ENCODE measurements at regions not wholly inside any gene's neighbourhood (a gene's known extent, or its start where the extent isn't known, plus 50 kb on each side); places are given as distances from the start of the nearest gene placed in this dataset.

DNA sequence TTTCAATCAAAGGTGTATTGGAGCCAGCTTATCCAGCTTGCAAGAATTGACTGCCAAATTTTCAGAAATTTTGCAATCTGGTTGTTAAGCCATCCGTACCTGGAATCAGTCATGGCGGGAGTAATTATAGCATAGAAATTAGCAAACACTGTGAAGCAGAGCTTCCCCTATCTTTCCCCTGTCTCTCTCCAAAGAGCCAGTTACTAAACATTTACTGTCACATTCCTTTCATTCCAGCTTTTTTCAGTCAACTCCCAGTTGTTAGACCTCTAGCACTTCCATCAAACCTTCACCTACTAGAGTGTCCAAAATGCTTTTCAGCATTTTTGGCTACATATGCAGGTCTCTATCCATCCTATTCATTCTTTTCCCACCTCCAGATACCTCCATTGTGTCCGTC is 137.4 kb downstream of the MC4R start:
- TF ChIP-seq YY1 (IDR thresholded peaks at IDR 0.05; ENCODE audit: low read depth) (no peak), JUND (IDR thresholded peaks at IDR 0.05) (no peak), MEF2A (IDR thresholded peaks at IDR 0.05; ENCODE audit: borderline replicate concordance, low read depth) (no peak), SMC3 (IDR thresholded peaks at IDR 0.05; ENCODE audit: low read depth, low read length) (no peak), ELF1 (IDR thresholded peaks at IDR 0.05) (no peak), RXRA (IDR thresholded peaks at IDR 0.05; ENCODE audit: borderline replicate concordance, low read depth) (no peak), EZH2phosphoT487 (IDR thresholded peaks at IDR 0.05; ENCODE audit: borderline replicate concordance, low read depth) (no peak), RCOR1 (IDR thresholded peaks at IDR 0.05; ENCODE audit: low read length) (no peak), GABPA (IDR thresholded peaks at IDR 0.05; ENCODE audit: low read depth) (no peak), RAD21 (IDR thresholded peaks at IDR 0.05; ENCODE audit: low read length) (no peak), FOXJ3 (CRISPR knock-in tag; IDR thresholded peaks at IDR 0.05) (no peak)
- TF ChIP-seq, protein P1, sequence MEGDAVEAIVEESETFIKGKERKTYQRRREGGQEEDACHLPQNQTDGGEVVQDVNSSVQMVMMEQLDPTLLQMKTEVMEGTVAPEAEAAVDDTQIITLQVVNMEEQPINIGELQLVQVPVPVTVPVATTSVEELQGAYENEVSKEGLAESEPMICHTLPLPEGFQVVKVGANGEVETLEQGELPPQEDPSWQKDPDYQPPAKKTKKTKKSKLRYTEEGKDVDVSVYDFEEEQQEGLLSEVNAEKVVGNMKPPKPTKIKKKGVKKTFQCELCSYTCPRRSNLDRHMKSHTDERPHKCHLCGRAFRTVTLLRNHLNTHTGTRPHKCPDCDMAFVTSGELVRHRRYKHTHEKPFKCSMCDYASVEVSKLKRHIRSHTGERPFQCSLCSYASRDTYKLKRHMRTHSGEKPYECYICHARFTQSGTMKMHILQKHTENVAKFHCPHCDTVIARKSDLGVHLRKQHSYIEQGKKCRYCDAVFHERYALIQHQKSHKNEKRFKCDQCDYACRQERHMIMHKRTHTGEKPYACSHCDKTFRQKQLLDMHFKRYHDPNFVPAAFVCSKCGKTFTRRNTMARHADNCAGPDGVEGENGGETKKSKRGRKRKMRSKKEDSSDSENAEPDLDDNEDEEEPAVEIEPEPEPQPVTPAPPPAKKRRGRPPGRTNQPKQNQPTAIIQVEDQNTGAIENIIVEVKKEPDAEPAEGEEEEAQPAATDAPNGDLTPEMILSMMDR (IDR thresholded peaks at IDR 0.05) = no peak
- TF ChIP-seq, protein P2, sequence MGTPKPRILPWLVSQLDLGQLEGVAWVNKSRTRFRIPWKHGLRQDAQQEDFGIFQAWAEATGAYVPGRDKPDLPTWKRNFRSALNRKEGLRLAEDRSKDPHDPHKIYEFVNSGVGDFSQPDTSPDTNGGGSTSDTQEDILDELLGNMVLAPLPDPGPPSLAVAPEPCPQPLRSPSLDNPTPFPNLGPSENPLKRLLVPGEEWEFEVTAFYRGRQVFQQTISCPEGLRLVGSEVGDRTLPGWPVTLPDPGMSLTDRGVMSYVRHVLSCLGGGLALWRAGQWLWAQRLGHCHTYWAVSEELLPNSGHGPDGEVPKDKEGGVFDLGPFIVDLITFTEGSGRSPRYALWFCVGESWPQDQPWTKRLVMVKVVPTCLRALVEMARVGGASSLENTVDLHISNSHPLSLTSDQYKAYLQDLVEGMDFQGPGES (IDR thresholded peaks at IDR 0.05; ENCODE audit: low read depth, low read length) = no peak
- TF ChIP-seq, protein P3, sequence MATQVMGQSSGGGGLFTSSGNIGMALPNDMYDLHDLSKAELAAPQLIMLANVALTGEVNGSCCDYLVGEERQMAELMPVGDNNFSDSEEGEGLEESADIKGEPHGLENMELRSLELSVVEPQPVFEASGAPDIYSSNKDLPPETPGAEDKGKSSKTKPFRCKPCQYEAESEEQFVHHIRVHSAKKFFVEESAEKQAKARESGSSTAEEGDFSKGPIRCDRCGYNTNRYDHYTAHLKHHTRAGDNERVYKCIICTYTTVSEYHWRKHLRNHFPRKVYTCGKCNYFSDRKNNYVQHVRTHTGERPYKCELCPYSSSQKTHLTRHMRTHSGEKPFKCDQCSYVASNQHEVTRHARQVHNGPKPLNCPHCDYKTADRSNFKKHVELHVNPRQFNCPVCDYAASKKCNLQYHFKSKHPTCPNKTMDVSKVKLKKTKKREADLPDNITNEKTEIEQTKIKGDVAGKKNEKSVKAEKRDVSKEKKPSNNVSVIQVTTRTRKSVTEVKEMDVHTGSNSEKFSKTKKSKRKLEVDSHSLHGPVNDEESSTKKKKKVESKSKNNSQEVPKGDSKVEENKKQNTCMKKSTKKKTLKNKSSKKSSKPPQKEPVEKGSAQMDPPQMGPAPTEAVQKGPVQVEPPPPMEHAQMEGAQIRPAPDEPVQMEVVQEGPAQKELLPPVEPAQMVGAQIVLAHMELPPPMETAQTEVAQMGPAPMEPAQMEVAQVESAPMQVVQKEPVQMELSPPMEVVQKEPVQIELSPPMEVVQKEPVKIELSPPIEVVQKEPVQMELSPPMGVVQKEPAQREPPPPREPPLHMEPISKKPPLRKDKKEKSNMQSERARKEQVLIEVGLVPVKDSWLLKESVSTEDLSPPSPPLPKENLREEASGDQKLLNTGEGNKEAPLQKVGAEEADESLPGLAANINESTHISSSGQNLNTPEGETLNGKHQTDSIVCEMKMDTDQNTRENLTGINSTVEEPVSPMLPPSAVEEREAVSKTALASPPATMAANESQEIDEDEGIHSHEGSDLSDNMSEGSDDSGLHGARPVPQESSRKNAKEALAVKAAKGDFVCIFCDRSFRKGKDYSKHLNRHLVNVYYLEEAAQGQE (IDR thresholded peaks at IDR 0.05; ENCODE audit: low read depth, low read length) = no peak
- TF ChIP-seq, protein P4, sequence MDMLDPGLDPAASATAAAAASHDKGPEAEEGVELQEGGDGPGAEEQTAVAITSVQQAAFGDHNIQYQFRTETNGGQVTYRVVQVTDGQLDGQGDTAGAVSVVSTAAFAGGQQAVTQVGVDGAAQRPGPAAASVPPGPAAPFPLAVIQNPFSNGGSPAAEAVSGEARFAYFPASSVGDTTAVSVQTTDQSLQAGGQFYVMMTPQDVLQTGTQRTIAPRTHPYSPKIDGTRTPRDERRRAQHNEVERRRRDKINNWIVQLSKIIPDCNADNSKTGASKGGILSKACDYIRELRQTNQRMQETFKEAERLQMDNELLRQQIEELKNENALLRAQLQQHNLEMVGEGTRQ (IDR thresholded peaks at IDR 0.05; ENCODE audit: borderline replicate concordance, low read depth, low read length) = no peak
- TF ChIP-seq, protein P5, sequence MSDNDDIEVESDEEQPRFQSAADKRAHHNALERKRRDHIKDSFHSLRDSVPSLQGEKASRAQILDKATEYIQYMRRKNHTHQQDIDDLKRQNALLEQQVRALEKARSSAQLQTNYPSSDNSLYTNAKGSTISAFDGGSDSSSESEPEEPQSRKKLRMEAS (IDR thresholded peaks at IDR 0.05; ENCODE audit: low read depth) = no peak
- TF ChIP-seq, protein P6, sequence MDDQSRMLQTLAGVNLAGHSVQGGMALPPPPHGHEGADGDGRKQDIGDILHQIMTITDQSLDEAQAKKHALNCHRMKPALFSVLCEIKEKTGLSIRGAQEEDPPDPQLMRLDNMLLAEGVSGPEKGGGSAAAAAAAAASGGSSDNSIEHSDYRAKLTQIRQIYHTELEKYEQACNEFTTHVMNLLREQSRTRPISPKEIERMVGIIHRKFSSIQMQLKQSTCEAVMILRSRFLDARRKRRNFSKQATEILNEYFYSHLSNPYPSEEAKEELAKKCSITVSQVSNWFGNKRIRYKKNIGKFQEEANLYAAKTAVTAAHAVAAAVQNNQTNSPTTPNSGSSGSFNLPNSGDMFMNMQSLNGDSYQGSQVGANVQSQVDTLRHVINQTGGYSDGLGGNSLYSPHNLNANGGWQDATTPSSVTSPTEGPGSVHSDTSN (IDR thresholded peaks at IDR 0.05) = no peak
- H3K9me2 ChIP-seq = no peaks in the 10 kb centered on the region
- no peak overlapping the region for H3K27ac ChIP-seq (ENCODE audit: low read depth in 2 of 2, low read length in 1 of 2)
- no peak overlapping the region for H3K4me2 ChIP-seq
- no peaks in the 10 kb centered on the region for H3F3A ChIP-seq (replicated peaks; ENCODE audit: insufficient read depth)
- no peak overlapping the region for H3K4me3 ChIP-seq (ENCODE audit: low read depth in 2 of 2, low read length in 1 of 2)
- POLR2A ChIA-PET = no interaction called here
- H3K9ac ChIP-seq = no peak overlapping the region
- H2AFZ ChIP-seq (ENCODE audit: low read depth) = no peak overlapping the region
- H4K20me1 ChIP-seq (ENCODE audit: insufficient read depth) = no peaks in the 10 kb centered on the region
- H3K4me1 ChIP-seq (ENCODE audit: control insufficient read depth in 1 of 2, insufficient read depth in 2 of 2, low read depth in 1 of 2, low read length in 1 of 2) = no peaks in the 10 kb centered on the region
- no peaks in the 10 kb centered on the region for H3K9me3 ChIP-seq
- no peaks in the 10 kb centered on the region for H3K27me3 ChIP-seq (ENCODE audit: insufficient read depth)
- WGBS (ENCODE audit: low lambda C conversion rate) = 94% methylated on average over 3 of the region's 3 CpGs
- no peaks in the 10 kb centered on the region for H3K36me3 ChIP-seq (replicated peaks in 1 of 2; ENCODE audit: control insufficient read depth in 1 of 2, insufficient read depth in 2 of 2, low read length in 1 of 2)
- CTCF ChIA-PET = no interaction called here
- DNase-seq = no peak
- H3K79me2 ChIP-seq (ENCODE audit: insufficient read depth) = no peaks in the 10 kb centered on the region
